GM03348 (cell line): ENCODE measurements at regions not wholly inside any gene's neighbourhood (a gene's known extent, or its start where the extent isn't known, plus 50 kb on each side); places are given as distances from the start of the nearest gene placed in this dataset.

Source experiments
- DNase-seq: peaks from one replicate; pipeline ENCODE4 v3.0.0; 2012; ENCODE audit warnings: low spot score

GRCh38 chr6:100944644-100945043 lies 63.5 kb upstream of the ASCC3 start:
- no peak for DNase-seq

- no peak for DNase-seq
These were observed 65.0 kb upstream of the ASCC3 start for GRCh38 chr6:100946021-100946540.

GRCh38 chr6:100946711-100947110 lies 65.6 kb upstream of the ASCC3 start:
- DNase-seq = no peak

- DNase-seq = no peak
These were observed 67.4 kb upstream of the ASCC3 start for GRCh38 chr6:100948381-100949133.

- no peak for DNase-seq
These were observed 70.9 kb upstream of the ASCC3 start for GRCh38 chr6:100952006-100952405.

GRCh38 chr6:100959280-100959679 lies 78.2 kb upstream of the ASCC3 start:
- DNase-seq = no peak

GRCh38 chr6:100962466-100962865 lies 81.3 kb upstream of the ASCC3 start:
- no peak for DNase-seq

GRCh38 chr6:100965067-100965466 lies 83.9 kb upstream of the ASCC3 start:
- no peak for DNase-seq

GRCh38 chr6:100968949-100969348 lies 87.8 kb upstream of the ASCC3 start:
- no peak for DNase-seq

- no peak for DNase-seq
These were observed 98.1 kb upstream of the ASCC3 start for GRCh38 chr6:100979267-100979666.

- DNase-seq = no peak
These were observed 99.8 kb upstream of the ASCC3 start for GRCh38 chr6:100980949-100981348.

GRCh38 chr6:100986921-100987320 lies 105.8 kb upstream of the ASCC3 start:
- no peak for DNase-seq

- DNase-seq = no peak
These were observed 106.4 kb upstream of the ASCC3 start for GRCh38 chr6:100987556-100987955.

GRCh38 chr6:100988391-100988984 lies 107.4 kb upstream of the ASCC3 start:
- DNase-seq = no peak

- DNase-seq = no peak
These were observed 108.9 kb upstream of the ASCC3 start for GRCh38 chr6:100990070-100990469.

- no peak for DNase-seq
These were observed 115.3 kb upstream of the ASCC3 start for GRCh38 chr6:100996409-100996808.

GRCh38 chr6:100998111-100998510 lies 117.0 kb upstream of the ASCC3 start:
- DNase-seq = no peak

- no peak for DNase-seq
These were observed 118.0 kb upstream of the ASCC3 start for GRCh38 chr6:100999034-100999597.

GRCh38 chr6:101000341-101000740 lies 119.2 kb upstream of the ASCC3 start:
- no peak for DNase-seq

GRCh38 chr6:101001012-101001411 lies 119.9 kb upstream of the ASCC3 start:
- DNase-seq = no peak

- no peak for DNase-seq
These were observed 120.5 kb upstream of the ASCC3 start for GRCh38 chr6:101001607-101002006.

GRCh38 chr6:101003075-101003474 lies 121.9 kb upstream of the ASCC3 start:
- no peak for DNase-seq

- no peak for DNase-seq
These were observed 130.1 kb upstream of the ASCC3 start for GRCh38 chr6:101011186-101011585.
